ENCODE measurements at regions not wholly inside any gene's neighbourhood (a gene's known extent, or its start where the extent isn't known, plus 50 kb on each side); places are given as distances from the start of the nearest gene placed in this dataset.

- no peak for TF ChIP-seq POLR2A (IDR thresholded peaks at IDR 0.05)
- TF ChIP-seq CTCF (IDR thresholded peaks at IDR 0.05): no peak
These were observed 99.6 kb upstream of the MGAT5 start for GRCh38 chr2:134154246-134154645.
